Endothelial cell of umbilical vein (primary cell): ENCODE measurements at regions not wholly inside any gene's neighbourhood (a gene's known extent, or its start where the extent isn't known, plus 50 kb on each side); places are given as distances from the start of the nearest gene placed in this dataset.

Experiments
- BruUV-seq: library from RNA; stranded (reverse); fragments of 400-500 nt; replicated peaks from 2 replicates; lab custom pipeline; 2021; lab: Mats Ljungman, UMichigan
- CTCF ChIA-PET: fragments of 300-600, 350-600 bp; sonication (Branson Sonifier 250); formaldehyde crosslinking; loops from one replicate; lab custom pipeline; 2021; ENCODE audit warnings: antibody characterized with exemption, inconsistent platforms; lab: Charles Lee
- POLR2A ChIA-PET: fragments of 300-600, 350-600 bp; sonication (Branson Sonifier 250); formaldehyde crosslinking; loops from one replicate; lab custom pipeline; 2021; ENCODE audit warnings: antibody characterized with exemption, inconsistent platforms; lab: Charles Lee
- DNase-seq: peaks from one replicate; pipeline ENCODE4 v3.0.0-alpha.2; 2011; ENCODE audit warnings: low read depth, low spot score
- FAIRE-seq: peaks from 2 replicates; lab custom pipeline; 2011; peaks lifted over from hg19 to GRCh38; lab: Jason Lieb, UNC
- H2AFZ ChIP-seq: 2 replicates; pipeline ENCODE4 v1.6.0; 2012; ENCODE audit warnings: low read depth, low read length, control low read depth, inconsistent platforms
- H3K27ac ChIP-seq: 2 replicates; pipeline ENCODE4 v1.5.1; 2011; ENCODE audit warnings: low read depth, mild to moderate bottlenecking, control low read depth, low read length, moderate library complexity; ENCODE audit not compliant: insufficient read depth
- H3K27me3 ChIP-seq, 2 experiments: 2 replicates each; pipeline versions ENCODE4 v1.6.0 to v1.6.1; 2011; ENCODE audit warnings: low read length in 2 of 2, mixed read lengths in 1 of 2; ENCODE audit not compliant: control insufficient read depth in 2 of 2, insufficient read depth in 2 of 2
- H3K36me3 ChIP-seq, 2 experiments: 2 replicates in 1 of 2; 3 replicates in 1 of 2; pipeline ENCODE4 v1.5.1; 2011; ENCODE audit warnings: low read length in 2 of 2, mild to moderate bottlenecking in 1 of 2, moderate library complexity in 1 of 2; ENCODE audit not compliant: control insufficient read depth in 2 of 2, insufficient read depth in 2 of 2; ENCODE audit errors: extremely low read depth in 1 of 2
- H3K4me1 ChIP-seq: 3 replicates; pipeline ENCODE4 v1.5.1; 2011; ENCODE audit warnings: mild to moderate bottlenecking, low read length; ENCODE audit not compliant: control insufficient read depth, insufficient read depth; ENCODE audit errors: extremely low read depth
- H3K4me2 ChIP-seq: 2 replicates; pipeline ENCODE4 v1.6.1; 2011; ENCODE audit warnings: low read length, control low read depth, mixed read lengths; ENCODE audit not compliant: insufficient read depth
- H3K4me3 ChIP-seq, 3 experiments: fragments of 200-600 bp in 1 of 3; sonication (generic), shearing (Covaris generic) in 1 of 3; replicated peaks in 1 of 3; 2 replicates each; pipeline ENCODE4 v1.5.1; 2011 to 2016; ENCODE audit warnings: control low read depth in 3 of 3, low read length in 3 of 3, mild to moderate bottlenecking in 2 of 3, inconsistent platforms in 1 of 3, low read depth in 1 of 3, moderate library complexity in 1 of 3; ENCODE audit not compliant: insufficient read depth in 1 of 3
- H3K79me2 ChIP-seq: 2 replicates; pipeline ENCODE4 v1.6.0; 2012; ENCODE audit warnings: low read length, inconsistent platforms; ENCODE audit not compliant: control insufficient read depth, insufficient read depth
- H3K9ac ChIP-seq: replicated peaks from 2 replicates; pipeline ENCODE3; 2011; ENCODE audit warnings: low read length, control low read depth; ENCODE audit not compliant: insufficient read depth; ENCODE audit errors: extremely low read depth
- H3K9me1 ChIP-seq: replicated peaks from 3 replicates; pipeline ENCODE4 v1.6.0; 2011; ENCODE audit warnings: mild to moderate bottlenecking, low read length; ENCODE audit not compliant: control insufficient read depth, insufficient read depth; ENCODE audit errors: extremely low read depth
- H3K9me3 ChIP-seq: replicated peaks from 2 replicates; pipeline ENCODE4 v1.5.1; 2012; ENCODE audit warnings: low read length, inconsistent platforms; ENCODE audit not compliant: control insufficient read depth, insufficient read depth
- H4K20me1 ChIP-seq: replicated peaks from 2 replicates; pipeline ENCODE3; 2011; ENCODE audit warnings: mild to moderate bottlenecking, low read length; ENCODE audit not compliant: control insufficient read depth, insufficient read depth; ENCODE audit errors: extremely low read depth
- EZH2 ChIP-seq: IDR thresholded peaks from 2 replicates; pipeline ENCODE4 v1.6.1; 2012; ENCODE audit warnings: borderline replicate concordance, low read depth, mild to moderate bottlenecking, moderate library complexity, low read length, inconsistent platforms; ENCODE audit not compliant: severe bottlenecking
- FOS ChIP-seq: IDR thresholded peaks from 2 replicates; pipeline ENCODE4 v1.6.1; 2011; ENCODE audit warnings: mild to moderate bottlenecking, low read length, moderate library complexity, borderline replicate concordance; ENCODE audit not compliant: insufficient read depth
- GATA2 ChIP-seq: IDR thresholded peaks from 2 replicates; pipeline ENCODE4 v1.7.0; 2011; ENCODE audit warnings: low read depth, mild to moderate bottlenecking, moderate library complexity, mixed read lengths, low read length; ENCODE audit not compliant: insufficient read length, insufficient read depth
- JUN ChIP-seq: IDR thresholded peaks from 2 replicates; pipeline ENCODE4 v1.6.1; 2011; ENCODE audit warnings: borderline replicate concordance, low read depth; ENCODE audit not compliant: insufficient read length, insufficient read depth
- MYC ChIP-seq: IDR thresholded peaks from one replicate; pipeline ENCODE4 v1.6.1; 2011; ENCODE audit warnings: mild to moderate bottlenecking, low read depth, low read length
- POLR2A ChIP-seq: IDR thresholded peaks from 2 replicates; pipeline ENCODE4 v1.6.1; 2012; ENCODE audit warnings: low read depth, mild to moderate bottlenecking, control low read depth, low read length
- POLR2AphosphoS5 ChIP-seq: IDR thresholded peaks from 2 replicates; pipeline ENCODE4 v1.6.1; 2012; ENCODE audit warnings: low read depth, mild to moderate bottlenecking, control low read depth, low read length, moderate library complexity; ENCODE audit not compliant: insufficient read depth
- dilution Hi-C: fragments of 300-500 bp; cut with MboI; formaldehyde crosslinking; loops from one replicate; pipeline ENCODE4 v1.15.0; 2019; ENCODE audit warnings: low sequenced_read_pairs; ENCODE audit not compliant: extremely low pct_ligation_motif_present
- intact Hi-C: fragments of 100-400 bp; cut with micrococcal nuclease; formaldehyde crosslinking; loops from one replicate; pipeline ENCODE4 v1.10.0; 2022
- TF ChIP-seq, protein P1 (sequence below): IDR thresholded peaks from 2 replicates; pipeline ENCODE4 v1.6.1; 2011; ENCODE audit not compliant: insufficient read depth, insufficient read length
- TF ChIP-seq, protein P2 (sequence below), 2 donors: IDR thresholded peaks; 1 replicate in 1 of 2; 2 replicates in 1 of 2; pipeline ENCODE4 v1.5.1; 2011; ENCODE audit warnings: low read length in 2 of 2, mild to moderate bottlenecking in 2 of 2, moderate library complexity in 2 of 2, control low read depth in 1 of 2, inconsistent platforms in 1 of 2, low read depth in 1 of 2; ENCODE audit not compliant: insufficient read depth in 1 of 2; ENCODE audit errors: extremely low read depth in 1 of 2

DNA sequence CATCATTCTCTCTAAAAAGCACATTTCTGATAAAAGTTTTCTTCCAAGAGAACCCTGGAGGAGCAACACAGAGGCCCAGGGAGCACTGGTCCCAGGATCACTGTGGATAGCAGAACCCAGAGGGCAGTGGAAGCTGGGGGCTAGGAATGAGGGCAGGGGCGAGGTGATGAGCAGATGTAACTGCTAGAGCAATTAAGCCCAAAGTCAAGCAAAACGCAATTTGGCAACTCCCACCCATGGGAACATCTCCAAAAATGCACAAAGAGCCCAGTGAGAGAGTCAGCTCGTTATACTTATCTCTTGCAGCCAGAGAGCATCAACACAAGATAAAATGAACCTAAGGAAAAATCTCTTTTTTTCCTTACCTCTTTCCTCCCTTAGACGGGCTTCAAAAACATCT lies 284.2 kb downstream of the TBC1D4 start:
- ChIA-PET POLR2A (no interaction called here), CTCF (no interaction called here)
- TF ChIP-seq POLR2AphosphoS5: no peak
- no peak for TF ChIP-seq MYC
- no peak for TF ChIP-seq GATA2
- no peak for TF ChIP-seq POLR2A
- TF ChIP-seq, protein P1, sequence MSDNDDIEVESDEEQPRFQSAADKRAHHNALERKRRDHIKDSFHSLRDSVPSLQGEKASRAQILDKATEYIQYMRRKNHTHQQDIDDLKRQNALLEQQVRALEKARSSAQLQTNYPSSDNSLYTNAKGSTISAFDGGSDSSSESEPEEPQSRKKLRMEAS: no peak
- TF ChIP-seq JUN: no peak
- TF ChIP-seq EZH2: no peak
- no peak for TF ChIP-seq FOS
- TF ChIP-seq, protein P2, sequence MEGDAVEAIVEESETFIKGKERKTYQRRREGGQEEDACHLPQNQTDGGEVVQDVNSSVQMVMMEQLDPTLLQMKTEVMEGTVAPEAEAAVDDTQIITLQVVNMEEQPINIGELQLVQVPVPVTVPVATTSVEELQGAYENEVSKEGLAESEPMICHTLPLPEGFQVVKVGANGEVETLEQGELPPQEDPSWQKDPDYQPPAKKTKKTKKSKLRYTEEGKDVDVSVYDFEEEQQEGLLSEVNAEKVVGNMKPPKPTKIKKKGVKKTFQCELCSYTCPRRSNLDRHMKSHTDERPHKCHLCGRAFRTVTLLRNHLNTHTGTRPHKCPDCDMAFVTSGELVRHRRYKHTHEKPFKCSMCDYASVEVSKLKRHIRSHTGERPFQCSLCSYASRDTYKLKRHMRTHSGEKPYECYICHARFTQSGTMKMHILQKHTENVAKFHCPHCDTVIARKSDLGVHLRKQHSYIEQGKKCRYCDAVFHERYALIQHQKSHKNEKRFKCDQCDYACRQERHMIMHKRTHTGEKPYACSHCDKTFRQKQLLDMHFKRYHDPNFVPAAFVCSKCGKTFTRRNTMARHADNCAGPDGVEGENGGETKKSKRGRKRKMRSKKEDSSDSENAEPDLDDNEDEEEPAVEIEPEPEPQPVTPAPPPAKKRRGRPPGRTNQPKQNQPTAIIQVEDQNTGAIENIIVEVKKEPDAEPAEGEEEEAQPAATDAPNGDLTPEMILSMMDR (IDR thresholded peaks at IDR 0.05; ENCODE audit: extremely low read depth in 1 of 2, insufficient read depth in 1 of 2, low read depth in 1 of 2, low read length in 2 of 2): no peak
- Histone ChIP-seq H3K9me3 (no peaks in the 10 kb centered on the region), H2AFZ (no peak overlapping the region), H3K27ac (no peak overlapping the region), H3K9ac (no peak overlapping the region), H3K36me3 (no peaks in the 10 kb centered on the region), H3K79me2 (no peaks in the 10 kb centered on the region), H3K9me1 (no peaks in the 10 kb centered on the region), H3K4me1 (no peaks in the 10 kb centered on the region), H4K20me1 (no peaks in the 10 kb centered on the region), H3K4me3 (no peak overlapping the region), H3K27me3 (no peaks in the 10 kb centered on the region), H3K4me2 (no peak overlapping the region)
- intact Hi-C loops (no loop called here), dilution Hi-C loops (no loop called here)
- DNase-seq: no peak
- no peak for FAIRE-seq
- BruUV-seq: no TSS peak
